HFF-Myc (cell line): ENCODE measurements at regions not wholly inside any gene's neighbourhood (a gene's known extent, or its start where the extent isn't known, plus 50 kb on each side); places are given as distances from the start of the nearest gene placed in this dataset.

Experiments used
- DNase-seq: peaks from one replicate; pipeline ENCODE4 v3.0.0-alpha.2; 2011; ENCODE audit warnings: low read depth; ENCODE audit errors: extremely low read depth
- H3K4me3 ChIP-seq: replicated peaks from 2 replicates; pipeline ENCODE4 v1.5.1; 2011; ENCODE audit warnings: low read depth, mild to moderate bottlenecking, control low read depth, low read length
- CTCF ChIP-seq: IDR thresholded peaks from 2 replicates; pipeline ENCODE4 v1.5.1; 2012; ENCODE audit warnings: mild to moderate bottlenecking, low read depth, low read length, control low read depth; ENCODE audit errors: missing control alignments

DNA sequence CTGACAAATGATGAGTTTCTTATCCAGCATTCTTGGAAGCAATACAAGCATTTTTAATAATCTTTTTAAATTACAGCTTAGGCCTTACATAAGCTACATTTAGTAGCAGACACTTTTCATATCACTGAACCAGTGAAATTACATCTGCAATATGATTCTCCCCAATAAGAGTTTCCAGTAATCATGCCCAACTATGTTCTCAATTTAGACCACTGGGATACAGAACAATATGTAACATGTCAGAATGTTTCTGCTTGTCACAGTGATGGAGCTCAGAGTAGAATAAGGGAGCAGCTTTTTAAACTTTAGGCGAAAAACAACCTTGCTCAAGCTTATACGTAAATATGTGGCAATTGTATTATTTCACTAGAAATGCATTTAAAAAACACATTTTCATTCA lies 1132.2 kb downstream of the FAT4 start:
- TF ChIP-seq CTCF = no peak
- no peak for DNase-seq

DNA sequence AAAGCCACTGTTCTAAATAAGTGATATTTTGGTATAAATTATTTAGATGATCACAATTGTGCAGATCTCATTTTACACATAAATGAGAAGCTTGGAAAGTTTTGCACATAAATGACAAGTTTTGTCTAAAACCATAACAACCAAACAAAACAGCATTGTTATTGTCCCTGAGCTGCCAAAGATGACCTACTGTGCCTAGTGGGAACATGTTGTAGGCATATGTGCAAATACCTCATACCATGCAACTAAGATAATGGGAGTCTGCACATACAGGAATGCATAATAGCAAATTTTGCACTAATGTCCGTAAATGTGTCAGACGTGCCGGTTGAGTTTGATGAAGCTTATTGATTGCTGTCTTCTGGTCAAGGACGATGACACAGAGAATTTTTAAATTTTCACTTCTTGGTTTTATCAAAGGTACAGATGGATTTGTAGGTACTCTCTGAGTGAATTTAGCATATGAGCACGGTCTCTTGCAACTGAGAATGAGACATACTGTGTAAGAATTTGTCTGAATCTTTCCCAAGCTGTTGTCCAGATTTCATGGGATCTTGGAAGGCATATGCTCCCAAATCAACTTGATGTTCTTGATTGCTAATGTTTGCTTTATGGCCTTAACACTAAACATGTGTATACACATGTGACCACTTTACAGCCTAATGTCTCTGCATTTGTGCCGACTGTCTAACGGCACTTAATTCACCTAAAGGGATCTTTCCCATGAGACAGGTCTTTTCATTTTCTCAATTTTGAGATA lies 1133.5 kb downstream of the FAT4 start:
- no peak for DNase-seq
- TF ChIP-seq CTCF = no peak
- no peak overlapping the region for H3K4me3 ChIP-seq

More for the DNA sequence above, 1132.2 kb downstream of the FAT4 start:
- H3K4me3 ChIP-seq = no peak overlapping the region

DNA sequence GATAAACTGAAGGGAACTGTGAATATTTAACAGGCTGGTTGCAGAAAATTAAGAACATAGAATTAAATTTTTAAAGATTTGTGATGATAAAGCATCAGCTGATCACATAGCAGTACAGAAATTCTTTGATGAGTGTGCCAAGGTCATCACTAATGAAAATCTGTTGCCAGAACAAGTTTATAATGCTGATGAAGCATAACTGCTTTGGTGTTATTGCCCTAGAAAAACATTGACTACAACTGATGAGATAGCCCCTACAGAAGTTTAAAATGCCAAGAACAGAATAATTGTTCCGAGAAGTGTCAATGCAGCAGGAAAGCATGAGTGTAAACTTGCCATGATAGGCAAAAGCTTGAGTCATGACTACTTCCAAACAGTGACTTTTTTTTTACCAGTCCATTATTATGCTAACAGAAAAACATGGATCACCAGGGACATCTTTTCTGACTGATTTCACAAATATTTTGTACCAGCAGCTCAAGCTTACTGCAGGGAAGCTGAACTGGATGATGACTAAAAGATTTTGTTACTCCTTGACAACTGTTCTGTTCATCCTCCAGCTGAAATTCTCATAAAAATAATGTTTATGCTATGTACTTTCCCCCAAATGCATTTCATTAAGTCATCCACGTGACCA lies 1136.6 kb downstream of the FAT4 start:
- no peak for TF ChIP-seq CTCF
- no peak for DNase-seq
- no peak overlapping the region for H3K4me3 ChIP-seq

- no peak overlapping the region for H3K4me3 ChIP-seq
- no peak for TF ChIP-seq CTCF
Measured at GRCh38 chr4:126455865-126456264, 1141.1 kb downstream of the FAT4 start.

DNA sequence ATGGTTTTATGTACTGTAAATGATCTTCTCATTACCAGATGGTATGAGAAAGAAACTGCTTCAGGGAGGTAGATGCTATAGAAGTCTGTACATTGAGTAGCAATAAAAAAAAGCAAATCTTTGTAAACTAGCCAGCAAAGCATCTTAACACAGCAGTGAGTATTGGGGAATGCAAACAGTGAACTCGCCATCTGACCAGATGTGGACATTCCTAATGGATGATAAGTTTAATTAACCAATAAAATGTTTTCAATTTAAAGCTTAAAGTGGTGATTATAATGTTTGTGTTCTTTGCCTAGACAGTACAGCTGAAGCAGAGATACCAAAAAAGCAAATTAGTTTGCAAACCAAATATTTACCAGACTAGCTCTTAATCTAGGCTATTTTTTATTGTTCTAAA lies 1144.2 kb downstream of the FAT4 start:
- peak; percentile 81 for DNase-seq
- TF ChIP-seq CTCF = no peak
- no peak overlapping the region for H3K4me3 ChIP-seq

More at GRCh38 chr4:126455865-126456264, 1141.1 kb downstream of the FAT4 start:
- no peak for DNase-seq

GRCh38 chr4:126465341-126465740 lies 1150.6 kb downstream of the FAT4 start:
- no peak overlapping the region for H3K4me3 ChIP-seq
- no peak for TF ChIP-seq CTCF
- DNase-seq = no peak
